Lung (tissue), 11 donors: ENCODE measurements at regions not wholly inside any gene's neighbourhood (a gene's known extent, or its start where the extent isn't known, plus 50 kb on each side); places are given as distances from the start of the nearest gene placed in this dataset.

Source experiments
- ATAC-seq: fragments of 200-7000 bp; cut with Tn5 transposase; one replicate; pipeline ENCODE4 v1.9.1; 2020; ENCODE audit warnings: moderate number of reproducible peaks; ENCODE audit not compliant: insufficient read depth, low FRiP score
- DNase-seq, 3 donors: peaks; one replicate each; pipeline ENCODE4 v3.0.0-alpha.2; 2013 to 2017
- H3K27ac ChIP-seq, 2 donors: one replicate each; pipeline ENCODE4 v1.5.1; 2013; ENCODE audit warnings: mild to moderate bottlenecking in 2 of 2, moderate library complexity in 2 of 2, control low read depth in 1 of 2, inconsistent platforms in 1 of 2, low read depth in 1 of 2, low read length in 1 of 2
- H3K27me3 ChIP-seq, 3 donors: one replicate each; pipeline ENCODE4 v1.5.1; 2013; ENCODE audit warnings: low read length in 2 of 3; ENCODE audit not compliant: control insufficient read depth in 3 of 3, insufficient read depth in 3 of 3
- H3K36me3 ChIP-seq, 4 donors: one replicate each; pipeline ENCODE4 v1.5.1; 2013; ENCODE audit warnings: low read length in 4 of 4, mild to moderate bottlenecking in 1 of 4, moderate library complexity in 1 of 4; ENCODE audit not compliant: control insufficient read depth in 4 of 4, insufficient read depth in 4 of 4
- H3K4me1 ChIP-seq, 5 donors: one replicate each; pipeline ENCODE4 v1.5.1; 2013; ENCODE audit warnings: low read length in 5 of 5, mild to moderate bottlenecking in 2 of 5, moderate library complexity in 1 of 5; ENCODE audit not compliant: control insufficient read depth in 5 of 5, insufficient read depth in 5 of 5
- H3K4me3 ChIP-seq: one replicate; pipeline ENCODE4 v1.5.1; 2013; ENCODE audit warnings: mild to moderate bottlenecking, control low read depth, moderate library complexity
- H3K9ac ChIP-seq, 2 donors: one replicate each; pipeline ENCODE4 v1.5.1; 2013; ENCODE audit warnings: low read length in 2 of 2, control low read depth in 1 of 2; ENCODE audit not compliant: insufficient read depth in 1 of 2
- H3K9me3 ChIP-seq, 4 donors: one replicate each; pipeline ENCODE4 v1.5.1; 2013; ENCODE audit warnings: low read length in 3 of 4, mild to moderate bottlenecking in 1 of 4, moderate library complexity in 1 of 4; ENCODE audit not compliant: control insufficient read depth in 4 of 4, insufficient read depth in 3 of 4
- CTCF ChIP-seq: IDR thresholded peaks from 2 replicates; pipeline ENCODE4 v1.5.1; 2012; ENCODE audit warnings: mild to moderate bottlenecking; ENCODE audit errors: control extremely low read depth, extremely low read depth
- WGBS, 2 donors: extraction: QIAGEN DNeasy Blood & Tissue Kit; methylation state at CpG; one replicate each; pipeline ENCODE4 v1.1.7; 2013; 5-methylcytosine and 5-hydroxymethylcytosine counted together
- donor health status: control.
- donor health status: control.
- donor health status: Bipolar disorder and iron deficiency.
- donor health status: healthy.
- donor health status: DM: yes; HTN: yes; CAD: no.

- Histone ChIP-seq H3K27ac (peak overlapping the region; percentile 56 to 98), H3K9me3 (peaks cover 0 to 2% (median 0%) of the 10 kb centered on the region in 4 donors), H3K4me1 (peaks cover 2 to 9% (median 3%) of the 10 kb centered on the region in 5 donors), H3K27me3 (peaks cover 5 to 63% (median 44%) of the 10 kb centered on the region in 3 donors), H3K36me3 (no peaks in the 10 kb centered on the region), H3K9ac (no peak overlapping the region), H3K4me3 (no peak overlapping the region)
- DNase-seq (peak; percentile 62 to 74 (median 73)), ATAC-seq (peak; percentile 58)
- TF ChIP-seq CTCF, result no peak
- 1% methylated on average over 18 of the region's 18 CpGs for WGBS, 2 donors
These were observed 217.0 kb upstream of the DTNA start for GRCh38 chr18:34493099-34493544.

GRCh38 chr18:34493566-34494358, 216.3 kb upstream of the DTNA start:
- peak; percentile 16 to 27 (median 18) for DNase-seq
- Histone ChIP-seq H3K27ac (peak overlapping the region; percentile 76 to 98), H3K4me1 (peaks cover 2 to 9% (median 3%) of the 10 kb centered on the region in 5 donors), H3K27me3 (peaks cover 5 to 63% (median 44%) of the 10 kb centered on the region in 3 donors), H3K9ac (no peak overlapping the region), H3K9me3 (peaks cover 0 to 2% (median 0%) of the 10 kb centered on the region in 4 donors), H3K4me3 (peak overlapping the region; percentile 47), H3K36me3 (no peaks in the 10 kb centered on the region)
- ATAC-seq, result peak; percentile 50
- no peak for TF ChIP-seq CTCF
- 0 to 1% methylated on average over 75 to 101 of the region's 101 CpGs for WGBS, 2 donors

- DNase-seq (peak; percentile 8 to 20 (median 14)), ATAC-seq (no peak)
- H3K9me3 ChIP-seq, result peaks cover 0 to 2% (median 0%) of the 10 kb centered on the region in 4 donors
- no peak overlapping the region for H3K4me3 ChIP-seq
- no peak for TF ChIP-seq CTCF
- H3K36me3 ChIP-seq, result no peaks in the 10 kb centered on the region
- 9% methylated on average over 15 to 16 of the region's 16 CpGs for whole genome bisulfite sequencing, 2 donors
- H3K27ac ChIP-seq, result peak overlapping the region in 1 of 2 donors; percentile 34
- no peak overlapping the region for H3K9ac ChIP-seq
- peaks cover 2 to 9% (median 3%) of the 10 kb centered on the region in 5 donors for H3K4me1 ChIP-seq
- H3K27me3 ChIP-seq, result peaks cover 5 to 59% (median 44%) of the 10 kb centered on the region in 3 donors
These were observed 215.8 kb upstream of the DTNA start for GRCh38 chr18:34494359-34494696.
